Stimulated activated CD8-positive, alpha-beta memory T cell treated with anti-CD3 and anti-CD28 coated beads, Interleukin-4, amount 100 ng/mL, for 48 hours (primary cell): ENCODE measurements at regions not wholly inside any gene's neighbourhood (a gene's known extent, or its start where the extent isn't known, plus 50 kb on each side); places are given as distances from the start of the nearest gene placed in this dataset.

Source experiments
- DNase-seq: peaks from one replicate; pipeline ENCODE4 v3.0.0-alpha.2; 2020

- DNase-seq: no peak
These were observed 228.5 kb downstream of the RFC3 start for GRCh38 chr13:34046457-34046856.

- DNase-seq: no peak
These were observed 230.7 kb downstream of the RFC3 start for GRCh38 chr13:34048652-34049051.

- no peak for DNase-seq
These were observed 238.8 kb downstream of the RFC3 start for GRCh38 chr13:34056733-34057258.

GRCh38 chr13:34064456-34065205 is 246.7 kb downstream of the RFC3 start:
- DNase-seq: no peak

DNA sequence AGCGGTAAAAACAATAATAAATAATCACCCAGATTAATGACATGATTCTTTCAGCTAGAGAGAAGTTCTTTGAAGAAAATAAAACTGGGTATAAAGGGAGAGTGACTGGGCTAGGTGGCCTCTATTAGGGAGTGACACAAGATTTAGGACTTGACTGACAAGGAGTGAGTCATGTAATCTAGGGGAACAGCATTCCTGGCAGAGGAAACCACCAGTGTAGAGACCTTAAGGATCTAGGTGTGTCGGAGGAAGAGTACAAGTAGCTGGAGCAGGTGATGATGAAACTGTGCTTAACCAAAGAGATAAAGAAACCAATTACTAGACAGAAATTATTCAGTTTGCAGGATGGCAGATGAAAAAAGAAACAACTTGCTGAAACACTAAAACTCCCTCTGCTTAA is 248.0 kb downstream of the RFC3 start:
- DNase-seq: no peak

GRCh38 chr13:34066344-34066743 is 248.4 kb downstream of the RFC3 start:
- no peak for DNase-seq

DNA sequence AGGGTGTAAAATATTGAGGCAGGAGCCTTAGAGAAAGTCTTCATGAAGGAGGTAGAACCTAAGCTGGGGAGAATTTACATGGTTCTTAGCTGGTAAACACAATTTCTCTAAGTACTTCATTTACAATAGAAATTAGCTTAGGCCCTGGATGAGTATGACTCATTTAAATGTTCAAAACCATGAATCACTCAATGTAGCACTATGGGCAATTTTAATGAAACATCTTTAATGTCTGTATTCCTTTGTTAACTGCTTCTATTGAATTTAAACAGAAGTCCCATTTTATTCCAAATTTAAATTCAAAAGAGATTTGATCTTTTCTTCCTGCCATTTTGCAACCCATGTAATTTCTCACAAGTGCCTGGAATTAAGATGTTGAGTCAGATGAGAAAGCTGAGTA is 252.1 kb downstream of the RFC3 start:
- DNase-seq: no peak

DNA sequence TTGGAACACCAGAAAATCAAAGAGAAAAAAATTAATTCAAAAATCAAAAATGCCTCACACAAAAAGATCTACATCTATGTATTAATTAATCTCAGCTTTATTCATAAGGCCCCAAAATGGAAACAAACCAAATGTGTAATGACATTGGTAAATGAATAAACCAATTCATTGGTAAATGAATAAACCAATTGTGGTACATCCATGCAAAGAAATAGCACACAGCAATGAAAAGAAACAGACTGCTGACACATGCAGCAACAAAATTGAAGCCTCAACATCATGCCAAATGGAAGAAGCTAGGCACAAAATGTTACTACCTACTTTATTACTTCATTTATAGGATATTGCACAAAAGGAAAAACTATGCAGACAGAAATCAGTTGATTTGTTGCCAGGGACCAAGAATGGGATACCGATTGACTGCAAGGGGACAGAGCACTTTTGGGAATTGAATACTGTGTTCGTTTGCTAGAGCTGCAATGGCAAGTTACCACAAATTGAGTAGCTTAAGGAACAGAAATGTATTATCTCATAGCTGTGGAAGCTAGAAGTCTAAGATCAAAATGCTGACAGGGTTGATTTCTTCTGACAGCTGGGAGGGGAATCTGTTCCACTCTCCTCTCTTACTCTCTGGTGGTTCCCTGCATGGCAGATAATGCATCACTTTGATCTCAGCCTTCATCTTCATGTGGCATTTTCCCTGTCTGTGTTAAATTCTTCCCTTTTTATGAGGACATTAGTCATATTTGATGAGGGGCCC is 252.8 kb downstream of the RFC3 start:
- DNase-seq: no peak

DNA sequence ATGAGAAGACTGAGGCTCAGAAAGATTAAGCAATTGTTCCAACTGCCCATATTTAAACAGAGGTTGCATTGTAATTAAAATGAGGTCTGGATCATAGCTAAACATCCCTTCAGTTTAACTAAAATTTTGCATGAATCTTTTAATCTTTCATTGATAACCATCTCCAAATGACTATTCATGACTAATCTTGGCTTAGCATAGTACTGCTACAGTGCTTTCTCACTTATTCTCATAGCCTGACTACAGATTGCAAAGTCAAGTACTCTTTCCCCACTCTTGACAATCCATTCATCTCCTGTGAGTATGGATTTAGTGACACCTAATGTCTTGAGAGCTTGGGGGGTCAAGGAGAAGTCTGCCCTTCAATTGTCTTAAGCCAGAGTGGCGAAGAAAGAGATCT is 258.4 kb downstream of the RFC3 start:
- no peak for DNase-seq

DNA sequence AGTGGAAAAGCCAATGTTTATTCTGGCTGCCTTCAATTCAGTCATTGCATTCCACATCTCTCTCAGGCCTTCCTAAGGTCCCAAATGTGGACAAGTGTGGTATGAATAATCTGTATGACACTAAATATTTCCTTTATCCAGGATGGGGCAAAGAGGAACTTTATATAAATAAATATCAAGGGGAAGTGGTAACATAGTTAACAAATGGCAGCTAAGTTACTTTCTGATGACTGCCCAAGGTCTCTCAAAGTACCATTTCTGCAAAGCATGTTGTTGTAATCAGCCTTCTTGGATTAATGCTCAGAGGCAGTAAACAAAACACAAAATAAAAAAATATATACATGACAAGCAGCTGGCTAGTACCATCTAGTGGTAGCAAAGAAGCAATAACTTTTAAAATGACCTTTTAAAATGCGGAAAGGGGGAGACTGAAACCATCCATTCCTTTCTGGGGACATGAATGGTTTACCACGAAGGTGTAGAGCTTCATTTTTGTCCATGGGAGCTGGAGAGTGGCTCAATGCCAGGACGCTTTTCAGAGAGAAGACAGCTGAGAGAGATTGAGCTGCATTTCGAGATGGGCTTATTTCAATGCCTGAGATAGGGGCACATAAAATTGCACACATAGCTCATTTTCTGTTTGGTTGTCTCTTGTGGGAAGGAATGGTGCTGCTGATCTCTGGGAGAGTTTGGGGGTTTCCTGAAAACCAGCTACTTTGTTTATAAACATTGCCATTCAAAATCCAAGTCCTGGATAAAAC is 259.2 kb downstream of the RFC3 start:
- no peak for DNase-seq

GRCh38 chr13:34078334-34078999 is 260.5 kb downstream of the RFC3 start:
- no peak for DNase-seq

DNA sequence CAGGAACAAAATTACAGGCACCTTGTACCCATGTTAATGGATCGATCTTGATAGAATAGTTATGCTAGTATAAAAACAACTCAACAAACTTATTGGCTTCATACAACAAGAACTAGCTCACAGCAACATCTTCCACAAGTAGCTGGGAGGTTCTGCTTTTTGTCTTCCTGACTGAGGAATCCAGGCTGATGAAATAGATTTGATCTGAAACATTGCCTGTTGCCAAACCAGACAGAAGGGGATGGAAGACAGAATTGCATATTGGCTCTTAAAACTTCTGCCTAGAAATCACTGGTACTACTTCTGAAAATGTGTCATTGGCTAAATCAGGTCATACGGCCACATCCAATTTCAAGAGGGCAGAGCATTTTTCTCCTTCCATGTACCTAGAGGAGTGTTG is 267.3 kb downstream of the RFC3 start:
- DNase-seq: no peak

- DNase-seq: no peak
These were observed 268.3 kb downstream of the RFC3 start for GRCh38 chr13:34086281-34086680.

DNA sequence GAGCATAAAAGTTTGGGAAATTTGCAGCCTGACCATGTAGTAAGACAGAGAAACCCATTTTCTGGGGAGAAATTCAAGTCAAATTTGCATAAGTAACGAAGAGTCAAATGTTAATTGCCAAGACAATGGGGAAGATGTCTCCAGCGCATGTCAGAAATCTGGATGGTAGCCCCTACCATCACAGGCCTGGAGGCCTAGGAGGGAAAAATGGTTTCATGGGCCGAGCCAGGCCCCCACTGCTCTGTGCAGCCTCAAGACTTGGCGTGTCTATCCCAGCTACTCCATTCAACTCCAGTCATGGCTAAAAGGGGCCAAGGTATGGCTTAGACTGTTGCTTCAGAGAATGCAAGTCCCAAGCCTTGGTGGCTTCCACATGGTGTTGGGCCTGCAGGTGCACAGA is 269.8 kb downstream of the RFC3 start:
- DNase-seq: no peak

DNA sequence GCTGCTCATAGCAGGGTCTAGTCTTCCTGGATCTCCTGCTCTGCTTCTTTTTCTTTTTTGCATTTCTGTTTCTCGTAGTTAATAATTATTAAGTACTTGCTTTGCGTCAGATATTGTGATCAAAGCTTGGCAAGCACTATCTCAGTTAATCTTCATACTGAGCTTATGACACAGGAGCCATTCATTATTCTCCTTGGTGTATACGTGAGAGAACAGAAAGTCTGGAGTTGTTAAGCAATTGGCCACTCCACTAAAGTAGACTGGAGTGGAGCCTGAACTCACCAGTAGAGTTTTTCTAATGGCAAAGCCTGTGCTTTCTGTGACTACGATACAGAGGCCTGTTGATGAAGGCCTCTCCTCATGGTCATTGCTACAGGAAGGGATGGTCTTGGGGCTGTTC is 285.9 kb downstream of the RFC3 start:
- no peak for DNase-seq

DNA sequence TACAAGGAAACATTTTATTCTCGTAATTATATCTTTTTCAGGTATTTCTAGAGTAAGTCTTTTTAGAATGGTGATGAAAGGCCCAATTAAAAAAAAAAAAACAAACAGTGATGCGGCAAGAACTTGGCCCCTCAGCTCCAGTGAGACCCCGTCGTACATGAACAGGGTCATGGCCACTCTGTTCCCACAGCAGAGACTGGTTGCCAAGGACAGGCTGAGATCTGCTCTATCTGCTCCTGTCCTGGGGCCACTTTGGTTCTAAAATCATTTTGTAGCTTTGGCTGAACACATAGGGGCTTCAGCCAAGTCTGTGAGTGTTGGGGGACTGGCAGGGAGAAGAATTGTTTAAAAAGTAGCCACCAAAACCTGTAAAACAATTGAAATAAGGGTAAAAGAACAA is 286.9 kb downstream of the RFC3 start:
- no peak for DNase-seq

- DNase-seq: no peak
These were observed 289.9 kb downstream of the RFC3 start for GRCh38 chr13:34107806-34108205.

- no peak for DNase-seq
These were observed 290.5 kb downstream of the RFC3 start for GRCh38 chr13:34108410-34108809.

GRCh38 chr13:34114581-34114980 is 296.6 kb downstream of the RFC3 start:
- DNase-seq: no peak

- no peak for DNase-seq
These were observed 298.7 kb downstream of the RFC3 start for GRCh38 chr13:34116651-34117050.

GRCh38 chr13:34124666-34125306 is 306.8 kb downstream of the RFC3 start:
- DNase-seq: no peak

GRCh38 chr13:34127523-34127922 is 309.6 kb downstream of the RFC3 start:
- no peak for DNase-seq

GRCh38 chr13:34128661-34129060 is 310.7 kb downstream of the RFC3 start:
- DNase-seq: no peak
